Left lobe of liver (tissue), 2 donors: ENCODE measurements at regions not wholly inside any gene's neighbourhood (a gene's known extent, or its start where the extent isn't known, plus 50 kb on each side); places are given as distances from the start of the nearest gene placed in this dataset.

Source experiments
- ATAC-seq: fragments of 200-7000 bp; cut with Tn5 transposase; one replicate; pipeline ENCODE4 v1.9.1; 2020; ENCODE audit warnings: mild to moderate bottlenecking, moderate library complexity
- DNase-seq: peaks from one replicate; pipeline ENCODE4 v3.0.0-alpha.2; 2020; ENCODE audit warnings: low spot score
- donor health status: DM: no; HTN: no; CAD: no; lungs with moderate emphysema.
- donor health status: DM: no; HTN: yes; CAD: no.

GRCh38 chr14:97180304-97181200 lies 383.4 kb downstream of the VRK1 start:
- ATAC-seq (no peak), DNase-seq (no peak)

DNA sequence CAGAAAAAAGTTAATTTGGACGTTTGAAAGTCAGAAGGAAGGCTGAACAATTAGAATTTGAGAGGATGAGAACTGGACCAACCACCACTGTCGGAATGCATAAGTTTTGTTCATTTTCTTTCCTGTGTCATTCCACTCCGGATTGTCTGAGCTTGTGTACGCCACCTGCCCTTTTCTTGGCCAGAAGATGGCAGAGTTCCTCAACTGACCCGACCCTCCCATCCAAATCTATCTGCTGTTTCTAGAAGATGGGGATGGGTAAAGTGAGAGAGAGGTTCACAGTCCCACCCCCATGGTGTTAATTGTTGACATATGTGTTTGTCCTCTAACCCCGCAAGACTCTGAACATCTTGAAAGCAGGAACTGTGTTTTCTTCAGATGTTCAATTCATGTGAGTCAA lies 388.0 kb downstream of the VRK1 start:
- ATAC-seq, result peak; percentile 42
- no peak for DNase-seq

- no peak for DNase-seq
- ATAC-seq, result no peak
Measured at GRCh38 chr14:97187916-97188315, 390.7 kb downstream of the VRK1 start.

DNA sequence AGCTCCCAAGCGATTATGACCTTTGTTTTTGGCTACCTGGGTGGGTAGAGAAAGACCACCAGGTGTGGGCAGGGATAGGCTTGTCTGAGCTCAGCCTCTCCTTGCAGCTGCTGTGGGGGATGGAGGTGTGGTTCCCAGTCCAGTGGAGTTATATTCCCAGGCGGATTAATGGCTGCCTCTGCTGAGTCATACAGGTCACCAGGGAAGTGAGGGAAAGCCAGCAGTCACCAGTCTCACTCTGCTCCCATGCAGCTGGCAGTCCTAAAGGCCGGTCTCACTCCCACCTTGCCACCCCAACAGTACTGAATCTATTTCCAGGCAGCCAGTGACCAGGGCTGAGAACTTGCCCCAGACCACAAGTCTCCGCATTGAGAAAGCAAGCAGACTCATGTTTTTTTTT lies 399.2 kb downstream of the VRK1 start:
- ATAC-seq, result no peak
- no peak for DNase-seq

DNA sequence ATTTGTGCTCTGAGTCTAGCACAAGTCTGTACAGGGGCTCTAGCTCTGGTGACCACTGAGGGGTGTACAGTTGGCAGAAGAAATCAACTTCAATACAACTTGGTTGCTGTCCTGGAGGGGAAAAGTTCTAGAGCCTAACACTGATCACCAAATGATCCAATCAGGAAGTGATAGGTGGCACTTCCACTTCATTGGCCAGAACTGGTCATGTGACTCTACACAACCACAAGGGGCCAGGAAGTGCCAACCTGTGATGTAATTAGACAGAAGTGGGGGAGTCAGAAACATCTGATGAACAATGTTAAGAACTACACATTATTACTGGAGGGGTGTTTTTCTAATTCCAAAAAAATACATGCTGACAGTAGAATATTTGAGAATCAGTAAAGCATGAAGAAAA lies 401.6 kb downstream of the VRK1 start:
- DNase-seq (no peak), ATAC-seq (no peak)

DNA sequence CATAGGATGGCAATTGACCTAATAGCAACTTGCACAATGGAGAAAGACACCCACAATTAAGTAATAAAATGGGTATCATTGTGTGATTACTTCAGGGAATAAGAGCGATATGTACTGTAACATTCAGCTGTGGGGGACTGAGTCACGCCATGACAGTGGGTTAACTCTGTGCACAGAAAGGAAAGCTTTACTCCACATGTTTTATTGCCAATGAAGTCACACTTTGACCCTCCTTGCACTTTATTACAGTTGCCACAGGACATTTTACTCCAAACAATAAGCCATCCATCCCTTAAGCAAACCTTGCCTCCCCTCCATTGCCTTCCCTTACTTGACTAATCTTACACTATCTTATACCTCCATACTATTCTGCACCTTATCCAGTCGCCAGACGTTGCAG lies 403.1 kb downstream of the VRK1 start:
- DNase-seq (no peak), ATAC-seq (no peak)

DNA sequence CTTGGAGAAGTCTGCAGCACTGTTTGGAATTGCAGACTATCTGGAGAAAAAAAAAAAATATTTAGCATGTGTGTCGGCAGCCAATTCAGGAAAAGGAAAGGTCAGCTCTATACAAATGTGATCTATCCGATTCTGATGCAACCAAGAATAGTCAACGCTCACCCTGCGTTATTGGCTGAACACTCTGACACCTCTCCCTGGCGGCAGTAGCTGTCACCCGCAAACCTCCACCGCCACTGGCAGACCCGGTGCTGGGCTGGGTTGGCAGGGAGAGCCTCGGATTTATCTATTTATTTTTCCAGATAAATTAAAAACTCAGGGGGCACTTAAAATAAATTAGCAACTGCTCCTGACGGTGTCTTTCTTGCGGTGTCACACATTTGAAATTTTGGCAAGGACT lies 409.7 kb downstream of the VRK1 start:
- ATAC-seq (no peak), DNase-seq (no peak)

DNA sequence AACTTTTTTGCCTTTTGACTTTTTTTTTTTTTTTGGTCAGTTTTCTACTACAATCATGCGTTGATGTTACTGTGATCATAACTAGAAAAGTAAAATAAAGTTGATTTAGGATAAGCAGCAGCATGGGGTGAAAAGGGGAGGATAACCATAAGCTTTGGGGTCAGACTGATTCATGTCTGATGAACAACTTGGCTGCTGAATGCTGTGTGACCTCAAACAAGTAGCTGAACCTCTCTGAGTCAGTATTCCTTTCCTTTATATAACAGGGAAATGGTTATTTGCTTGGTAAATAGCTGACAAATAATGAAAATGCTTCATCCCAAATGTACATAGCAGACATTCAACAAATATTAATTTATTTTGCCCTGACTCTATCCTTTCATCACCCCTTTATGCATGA lies 413.0 kb downstream of the VRK1 start:
- ATAC-seq, result no peak
- no peak for DNase-seq

GRCh38 chr14:97212399-97212798 lies 415.2 kb downstream of the VRK1 start:
- ATAC-seq, result no peak
- no peak for DNase-seq

DNA sequence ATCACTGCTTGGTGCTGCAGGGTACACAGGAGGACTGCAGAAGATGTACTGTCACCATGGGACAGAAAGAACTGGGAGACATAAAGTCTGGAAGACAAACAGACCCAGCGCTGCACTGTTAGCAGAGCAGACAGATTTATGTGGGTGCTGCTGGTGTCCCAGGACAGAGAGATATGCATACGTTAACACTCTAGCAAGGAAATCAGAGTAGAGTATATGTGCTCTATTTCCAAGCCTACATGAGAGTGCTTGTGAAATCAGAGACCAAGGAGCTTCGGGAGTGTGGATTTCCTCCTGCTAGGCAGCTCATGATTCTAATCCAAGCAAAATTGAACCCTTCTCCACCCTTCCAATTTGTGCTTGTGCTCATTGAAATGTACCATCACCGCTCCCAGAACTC lies 416.5 kb downstream of the VRK1 start:
- ATAC-seq, result no peak

GRCh38 chr14:97215263-97215969 lies 418.2 kb downstream of the VRK1 start:
- ATAC-seq (no peak), DNase-seq (no peak)

More for the DNA sequence above, 416.5 kb downstream of the VRK1 start:
- DNase-seq, result no peak

DNA sequence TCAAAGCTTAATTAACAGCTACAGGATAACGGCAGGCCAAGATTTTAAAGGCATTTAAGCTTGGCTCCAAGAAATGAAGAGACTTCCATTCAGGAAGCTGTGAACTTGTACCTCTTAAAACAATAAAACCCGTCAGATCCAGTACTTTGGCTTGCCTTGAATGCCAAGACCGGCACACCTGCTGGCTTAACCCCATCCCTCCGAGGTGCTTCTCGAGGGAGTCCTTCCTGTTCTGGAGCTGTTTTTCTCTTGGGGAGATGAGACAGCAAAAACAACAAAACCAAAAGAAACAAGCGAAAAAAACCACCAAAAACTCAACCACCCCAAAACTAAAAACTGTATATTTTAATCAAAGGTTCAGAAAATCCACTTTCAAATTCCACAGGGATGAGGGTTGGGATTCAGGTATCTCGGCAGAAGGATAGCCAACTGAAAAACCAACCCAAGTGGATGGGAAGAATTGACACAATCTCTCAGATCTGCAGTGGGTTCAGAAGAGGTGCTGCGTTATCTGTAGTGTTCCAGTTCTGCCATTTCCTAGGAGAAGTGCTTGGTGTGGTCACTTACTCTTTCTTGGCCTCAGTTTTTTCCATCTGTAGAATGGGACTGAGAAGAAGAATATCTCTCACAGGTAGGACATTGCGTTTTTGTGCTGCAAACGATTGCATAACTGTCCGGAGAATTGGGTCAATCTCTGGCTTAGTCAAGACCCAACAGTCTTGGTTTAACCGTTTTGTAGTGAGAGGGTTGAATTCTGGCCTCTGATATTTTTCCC lies 420.1 kb downstream of the VRK1 start:
- ATAC-seq (no peak), DNase-seq (no peak)

- DNase-seq (no peak), ATAC-seq (no peak)
Measured at GRCh38 chr14:97218274-97218673, 421.1 kb downstream of the VRK1 start.

GRCh38 chr14:97218691-97219430 lies 421.7 kb downstream of the VRK1 start:
- DNase-seq, result no peak
- ATAC-seq, result no peak

GRCh38 chr14:97219431-97220017 lies 422.3 kb downstream of the VRK1 start:
- ATAC-seq (no peak), DNase-seq (no peak)

- DNase-seq (no peak), ATAC-seq (no peak)
Measured at GRCh38 chr14:97221572-97222285, 424.5 kb downstream of the VRK1 start.

DNA sequence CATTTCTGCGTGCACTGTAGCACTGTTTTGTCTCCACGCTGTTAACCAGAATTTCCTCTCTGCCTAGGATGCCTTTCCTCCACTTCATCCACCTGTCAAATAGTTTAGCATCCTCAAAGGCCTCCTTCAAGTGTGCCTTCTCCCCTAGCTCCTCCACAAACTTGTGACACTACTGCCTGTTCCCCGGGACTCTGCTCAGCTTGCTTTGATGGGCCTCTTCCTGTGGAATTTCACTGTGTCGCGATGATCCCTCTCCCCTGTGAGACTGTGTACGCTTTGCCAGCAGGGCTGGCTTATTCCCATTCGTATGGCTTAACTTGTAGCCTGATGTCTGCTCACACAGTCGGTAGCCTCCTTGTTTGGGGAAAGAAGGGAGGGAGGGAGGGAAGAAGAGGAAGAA lies 426.8 kb downstream of the VRK1 start:
- ATAC-seq (no peak), DNase-seq (no peak)

GRCh38 chr14:97230051-97230450 lies 432.9 kb downstream of the VRK1 start:
- ATAC-seq (no peak), DNase-seq (no peak)

- ATAC-seq, result no peak
- no peak for DNase-seq
Measured at GRCh38 chr14:97233319-97233985, 436.3 kb downstream of the VRK1 start.
